Glomerular visceral epithelial cell (primary cell): ENCODE measurements at regions not wholly inside any gene's neighbourhood (a gene's known extent, or its start where the extent isn't known, plus 50 kb on each side); places are given as distances from the start of the nearest gene placed in this dataset.
"Not testable (repeated sequence)": the region's sequence is repeated elsewhere in the genome, so short reads cannot be mapped to it uniquely, and the experiment has no call there.

Source experiments
- DNase-seq: peaks from one replicate; pipeline ENCODE4 v3.0.0-alpha.2; 2016; ENCODE audit errors: extremely low spot score

GRCh38 chr9:30605936-30606335 lies 1778.5 kb upstream of the ACO1 start:
- no peak for DNase-seq

DNA sequence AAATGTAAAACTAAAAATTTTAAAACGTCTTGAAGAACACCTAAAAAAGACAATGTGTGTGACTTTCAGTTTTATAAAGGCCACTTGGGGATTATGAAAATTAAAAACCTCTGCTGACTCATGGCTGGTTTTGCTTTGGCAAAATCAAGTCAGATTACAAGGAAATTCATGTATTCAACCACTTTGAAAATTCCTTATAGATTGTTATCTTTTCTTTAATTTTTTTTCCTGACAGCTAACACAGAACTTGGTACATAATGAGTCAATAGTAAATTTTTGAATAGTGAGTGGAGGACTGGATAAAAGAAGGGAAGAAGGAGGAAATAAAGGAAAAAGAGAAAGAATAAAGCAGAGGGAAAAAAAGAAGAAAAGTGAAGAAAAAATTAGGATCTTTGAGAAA lies 1774.7 kb upstream of the ACO1 start:
- no peak for DNase-seq

DNA sequence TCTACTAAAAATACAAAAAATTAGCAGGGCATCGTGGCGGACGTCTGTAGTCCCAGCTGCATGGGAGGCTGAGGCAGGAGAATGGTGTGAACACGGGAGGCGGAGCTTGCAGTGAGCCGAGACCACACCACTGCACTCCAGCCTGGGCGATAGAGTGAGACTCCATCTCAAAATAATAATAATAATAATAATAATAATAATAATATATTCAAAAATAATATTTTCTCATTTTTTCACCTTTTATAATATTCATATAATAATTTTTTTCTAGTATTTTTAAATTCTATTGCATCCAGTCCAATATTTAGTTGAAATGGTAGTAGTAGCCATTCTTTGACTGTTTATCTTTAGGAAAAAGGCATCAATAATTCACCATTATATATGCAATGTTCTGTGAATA lies 1767.7 kb upstream of the ACO1 start:
- not testable (repeated sequence) for DNase-seq

- DNase-seq = no peak
These were observed 1761.9 kb upstream of the ACO1 start for GRCh38 chr9:30622561-30622960.

DNA sequence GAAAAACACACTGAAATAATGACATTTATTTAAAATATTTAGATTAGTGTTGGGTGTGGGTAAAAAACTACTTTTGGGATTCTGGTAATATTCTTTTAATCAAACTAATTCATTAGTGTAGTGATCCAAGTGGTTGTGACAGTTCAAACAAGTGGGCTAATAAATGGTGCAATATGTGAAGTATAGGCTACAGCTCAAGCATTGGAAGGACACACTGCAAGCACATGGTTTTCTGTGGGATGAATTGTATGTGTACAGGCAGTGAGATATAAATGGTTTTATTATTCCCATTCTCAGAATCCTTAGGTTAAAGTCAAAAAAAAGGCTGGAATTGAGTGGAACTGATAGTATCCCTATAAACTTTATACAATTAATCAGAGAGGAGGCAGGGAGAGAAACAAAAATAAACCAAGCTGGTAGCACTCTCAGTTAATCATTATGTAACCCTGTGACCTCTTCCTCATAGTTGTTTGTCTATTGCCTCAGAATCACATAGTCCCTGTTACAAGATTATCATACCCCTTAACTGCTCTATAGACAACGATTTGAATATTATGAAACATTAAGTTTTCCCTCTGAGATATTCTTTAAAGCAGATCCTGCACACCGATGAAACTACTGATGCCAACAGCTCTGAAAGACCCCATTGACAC lies 1755.4 kb upstream of the ACO1 start:
- DNase-seq = peak; percentile 15

- no peak for DNase-seq
These were observed 1754.0 kb upstream of the ACO1 start for GRCh38 chr9:30630459-30630858.

GRCh38 chr9:30646639-30647038 lies 1737.8 kb upstream of the ACO1 start:
- DNase-seq = not testable (repeated sequence)

- no peak for DNase-seq
These were observed 1722.5 kb upstream of the ACO1 start for GRCh38 chr9:30661925-30662324.

- DNase-seq = no peak
These were observed 1713.5 kb upstream of the ACO1 start for GRCh38 chr9:30670805-30671562.

DNA sequence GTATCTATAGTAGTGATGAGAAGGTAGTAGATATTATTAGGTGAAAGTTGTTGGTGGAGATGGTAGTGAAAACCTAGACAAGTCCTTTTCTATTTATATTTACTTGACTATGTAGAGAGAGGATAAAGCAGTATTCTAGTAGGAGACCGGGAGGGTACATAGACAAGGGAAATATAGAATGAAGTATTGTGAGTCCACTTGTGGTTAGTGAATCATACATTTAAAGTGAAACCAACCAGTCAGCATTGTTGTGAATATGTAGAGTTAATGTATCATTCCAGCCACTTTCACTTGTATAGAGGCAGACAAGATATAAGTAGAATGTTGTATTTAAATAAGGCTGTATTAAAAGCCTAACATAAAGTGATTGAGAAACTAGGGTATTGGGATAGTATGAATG lies 1711.3 kb upstream of the ACO1 start:
- peak; percentile 42 for DNase-seq

DNA sequence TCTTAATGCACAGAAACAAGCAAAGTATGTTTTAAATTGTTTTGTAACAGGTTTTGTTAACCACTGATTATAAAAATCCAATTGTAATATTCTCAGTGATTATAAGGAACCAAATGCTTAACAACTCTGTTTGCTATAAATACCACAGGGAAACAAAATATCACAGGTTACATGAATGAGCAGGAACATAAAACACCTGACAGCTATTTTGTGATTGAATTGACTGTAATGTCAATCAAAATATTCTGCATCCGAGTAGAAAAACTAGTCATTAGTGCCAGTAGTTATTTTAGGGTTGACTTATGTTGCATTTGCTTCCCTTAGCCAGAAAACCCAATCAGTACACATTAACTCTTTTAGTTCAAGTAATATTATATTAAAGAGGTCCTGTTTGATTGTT lies 1707.8 kb upstream of the ACO1 start:
- no peak for DNase-seq

DNA sequence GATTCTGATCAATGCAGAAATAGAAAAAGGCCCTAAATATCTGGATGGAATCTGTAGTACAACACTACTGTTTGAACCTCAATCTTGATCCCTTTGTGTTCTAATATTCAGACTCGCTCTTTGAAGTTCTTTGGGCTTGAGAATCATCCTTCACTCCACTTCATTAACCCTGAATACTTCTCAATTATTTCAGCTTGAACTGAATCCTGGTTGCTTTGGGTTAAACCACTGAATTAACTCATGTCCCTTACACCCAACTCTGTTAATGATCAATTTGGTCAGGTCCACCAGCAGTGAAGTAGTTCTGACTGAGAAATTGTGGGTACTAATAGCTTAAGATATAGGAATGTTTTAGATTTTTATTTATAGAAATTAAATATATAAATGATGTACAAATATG lies 1707.2 kb upstream of the ACO1 start:
- DNase-seq = peak; percentile 56

GRCh38 chr9:30688801-30689200 lies 1695.6 kb upstream of the ACO1 start:
- DNase-seq = no peak

- no peak for DNase-seq
These were observed 1686.5 kb upstream of the ACO1 start for GRCh38 chr9:30697958-30698357.

DNA sequence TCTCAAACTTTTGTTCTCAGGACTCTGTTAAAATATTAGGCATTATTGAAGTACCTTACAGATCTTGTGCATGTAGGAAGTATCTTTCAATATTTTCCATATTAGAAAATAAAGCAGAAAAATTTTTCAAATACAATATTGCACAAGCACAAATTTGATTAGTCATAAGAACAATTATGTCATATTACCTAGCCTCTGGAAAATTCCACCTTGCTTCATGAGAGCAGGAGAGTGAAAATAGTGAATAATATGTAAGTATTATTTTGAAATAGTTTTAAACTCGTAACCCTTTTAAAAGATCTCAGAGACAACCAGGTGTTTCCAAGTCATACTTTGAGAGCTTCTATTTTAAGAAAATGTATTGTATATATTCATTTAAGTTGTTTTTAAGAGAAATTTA lies 1672.9 kb upstream of the ACO1 start:
- no peak for DNase-seq

DNA sequence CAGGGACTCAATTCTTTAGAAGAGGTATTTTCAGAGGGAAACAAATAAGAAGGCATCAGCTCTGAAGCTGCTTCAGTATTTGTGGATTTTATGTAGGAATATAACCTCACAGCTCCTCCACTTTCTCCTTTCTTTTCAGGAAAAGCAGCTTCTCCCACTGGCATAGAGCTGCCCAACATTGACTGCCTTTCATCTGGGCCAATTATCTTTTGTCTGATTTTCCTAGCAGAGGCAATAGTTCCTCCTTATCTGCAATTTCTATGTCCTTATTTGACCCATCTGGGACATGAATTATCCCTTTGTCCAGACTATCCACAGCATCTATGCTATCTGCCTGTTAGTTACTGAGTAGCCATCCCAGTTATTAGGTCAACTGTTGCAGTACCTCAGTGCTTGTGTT lies 1671.2 kb upstream of the ACO1 start:
- no peak for DNase-seq

GRCh38 chr9:30714389-30714788 lies 1670.1 kb upstream of the ACO1 start:
- DNase-seq = no peak

- DNase-seq = no peak
These were observed 1666.0 kb upstream of the ACO1 start for GRCh38 chr9:30718483-30718882.

DNA sequence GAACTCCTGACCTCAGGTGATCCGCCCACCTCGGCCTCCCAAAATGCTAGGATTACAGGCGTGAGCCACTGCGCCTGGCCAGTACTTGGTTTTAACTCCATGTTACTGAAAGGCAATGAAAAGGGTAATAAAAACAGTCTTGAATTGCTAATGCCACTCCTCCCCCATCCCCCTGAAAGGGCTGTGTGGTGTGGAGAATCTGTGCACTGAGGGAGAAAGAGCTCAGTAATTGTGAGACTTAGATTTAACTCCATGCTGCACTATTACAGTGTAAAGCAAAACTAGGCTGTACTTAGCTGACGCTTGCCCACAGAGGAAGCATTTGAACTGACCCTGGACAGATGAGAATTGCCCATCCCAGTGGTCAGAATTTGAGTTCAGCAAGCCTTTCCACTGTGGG lies 1662.4 kb upstream of the ACO1 start:
- DNase-seq = no peak

GRCh38 chr9:30723656-30724055 lies 1660.8 kb upstream of the ACO1 start:
- DNase-seq = peak; percentile 75

DNA sequence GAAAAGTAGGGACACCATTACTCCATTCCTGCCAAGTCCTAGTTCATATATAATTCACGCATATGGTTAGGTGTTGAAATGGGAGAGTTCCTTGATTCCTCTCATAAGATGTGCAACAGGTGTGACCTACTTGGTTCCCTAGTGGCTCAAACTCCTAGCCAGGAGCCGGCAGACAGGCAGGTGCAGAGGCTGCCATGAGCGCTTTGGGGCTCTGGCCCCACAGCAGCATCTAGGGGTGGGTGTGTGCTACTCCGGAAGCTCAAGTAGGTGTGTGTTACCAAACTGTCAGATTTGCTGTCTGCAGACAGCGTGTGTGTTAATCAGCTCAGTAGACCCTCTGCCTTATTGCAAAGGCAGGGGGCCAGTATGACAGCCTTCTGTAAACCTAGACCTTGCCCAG lies 1652.4 kb upstream of the ACO1 start:
- no peak for DNase-seq

GRCh38 chr9:30744871-30745270 lies 1639.6 kb upstream of the ACO1 start:
- no peak for DNase-seq

- no peak for DNase-seq
These were observed 1637.9 kb upstream of the ACO1 start for GRCh38 chr9:30746589-30746988.

DNA sequence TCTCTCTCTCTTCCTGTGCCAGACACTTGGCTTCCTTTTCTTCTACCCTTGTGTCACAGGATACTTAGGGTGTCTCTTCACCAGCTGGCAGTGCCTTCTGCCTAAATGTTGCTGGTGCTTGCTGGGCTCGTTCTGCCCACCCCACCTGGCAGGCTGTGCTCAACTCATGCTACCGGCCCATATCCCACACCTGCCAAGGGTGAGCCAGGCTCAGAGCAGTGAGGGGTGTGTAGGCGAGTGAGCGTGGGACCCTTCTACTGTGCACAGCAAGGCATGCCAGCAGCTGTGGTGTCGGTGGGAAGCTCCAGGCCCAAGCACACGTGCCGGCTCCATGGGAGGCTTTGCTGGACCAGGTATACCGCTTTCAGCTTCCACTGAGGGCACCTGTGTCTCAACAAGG lies 1626.7 kb upstream of the ACO1 start:
- DNase-seq = no peak
